K562 (cell line): ENCODE measurements at regions not wholly inside any gene's neighbourhood (a gene's known extent, or its start where the extent isn't known, plus 50 kb on each side); places are given as distances from the start of the nearest gene placed in this dataset.

Experiments used
- ATAC-seq: fragments of 200-7000 bp; cut with Tn5 transposase; 3 replicates; pipeline ENCODE4 v1.9.1; 2020; ENCODE audit warnings: moderate library complexity
- BruUV-seq: library from RNA; stranded (reverse); fragments of 400-500 nt; replicated peaks from 2 replicates; lab custom pipeline; 2021; lab: Mats Ljungman, UMichigan
- CTCF ChIA-PET: fragments of 300-600 bp; formaldehyde crosslinking; extraction: SDS; loops from one replicate; lab custom pipeline; 2021; ENCODE audit warnings: low intra/inter-chr PET ratio; lab: Yijun Ruan, JAX
- POLR2A ChIA-PET: fragments of 300-600, 350-650 bp; sonication (Branson Sonifier 250); formaldehyde crosslinking; extraction: SDS; loops from one replicate; lab custom pipeline; 2021; ENCODE audit warnings: antibody characterized with exemption, inconsistent platforms; lab: Yijun Ruan, JAX
- DNase-seq, 4 experiments: peaks; one replicate each; pipeline versions ENCODE4 v3.0.0 to v3.0.0-alpha.2; 2011 to 2018; ENCODE audit warnings: low spot score in 3 of 4, mixed read lengths in 3 of 4; ENCODE audit errors: extremely low read depth in 1 of 4
- FAIRE-seq: peaks from 2 replicates; lab custom pipeline; 2011; peaks lifted over from hg19 to GRCh38; lab: Jason Lieb, UNC
- H2AFZ ChIP-seq: 2 replicates; pipeline ENCODE4 v1.6.0; 2011; ENCODE audit warnings: low read depth, low read length, control low read depth, inconsistent platforms
- H3K27ac ChIP-seq: fragments of 200-600 bp; 3 replicates; pipeline ENCODE4 v1.8.0; 2011; ENCODE audit warnings: low read depth, mild to moderate bottlenecking, control low read depth, inconsistent platforms, low read length, moderate library complexity, mixed read lengths; ENCODE audit errors: extremely low read depth
- H3K27me3 ChIP-seq, 2 experiments: fragments of 300-600 bp in 1 of 2; 2 replicates in 1 of 2; 3 replicates in 1 of 2; pipeline versions ENCODE4 v1.6.0 to v1.8.0; 2011; ENCODE audit warnings: inconsistent platforms in 2 of 2, low read length in 2 of 2, mild to moderate bottlenecking in 1 of 2, mixed read lengths in 1 of 2, moderate library complexity in 1 of 2; ENCODE audit not compliant: control insufficient read depth in 2 of 2, insufficient read depth in 2 of 2
- H3K36me3 ChIP-seq: fragments of 300-600 bp; 3 replicates; pipeline ENCODE4 v1.8.0; 2011; ENCODE audit warnings: mild to moderate bottlenecking, low read length, inconsistent platforms; ENCODE audit not compliant: control insufficient read depth, insufficient read depth
- H3K4me1 ChIP-seq, 2 experiments: fragments of 200-600 bp in 1 of 2; replicated peaks in 1 of 2; 2 replicates in 1 of 2; 3 replicates in 1 of 2; pipeline versions ENCODE4 v1.5.1 to v1.8.0; 2011; ENCODE audit warnings: inconsistent platforms in 2 of 2, low read length in 2 of 2, mild to moderate bottlenecking in 1 of 2, mixed read lengths in 1 of 2, moderate library complexity in 1 of 2; ENCODE audit not compliant: control insufficient read depth in 2 of 2, insufficient read depth in 2 of 2
- H3K4me2 ChIP-seq: 2 replicates; pipeline ENCODE4 v1.6.1; 2011; ENCODE audit warnings: low read length, control low read depth, inconsistent platforms, mixed read lengths; ENCODE audit not compliant: insufficient read depth
- H3K4me3 ChIP-seq: fragments of 200-600 bp; sonication (generic), shearing (Covaris generic); 2 replicates; pipeline ENCODE4 v1.5.1; 2016; ENCODE audit warnings: control low read depth, inconsistent platforms
- H3K79me2 ChIP-seq: fragments of 200-600 bp; 3 replicates; pipeline ENCODE4 v1.8.0; 2011; ENCODE audit warnings: low read length, inconsistent platforms; ENCODE audit not compliant: control insufficient read depth, insufficient read depth
- H3K9ac ChIP-seq, 2 experiments: 2 replicates each; pipeline versions ENCODE4 v1.6.0 to v1.6.1; 2011; ENCODE audit warnings: low read depth in 2 of 2, low read length in 2 of 2, control low read depth in 1 of 2, inconsistent platforms in 1 of 2, mild to moderate bottlenecking in 1 of 2, mixed read lengths in 1 of 2; ENCODE audit not compliant: insufficient read depth in 1 of 2
- H3K9me1 ChIP-seq: one replicate; pipeline ENCODE4 v1.6.0; 2011; ENCODE audit warnings: inconsistent platforms, mild to moderate bottlenecking, low read length, moderate library complexity; ENCODE audit not compliant: control insufficient read depth, insufficient read depth
- H3K9me3 ChIP-seq: replicated peaks from 2 replicates; pipeline ENCODE4 v1.5.1; 2011; ENCODE audit warnings: low read depth, low read length, inconsistent platforms; ENCODE audit not compliant: control insufficient read depth, insufficient read depth
- H4K20me1 ChIP-seq: replicated peaks from 2 replicates; pipeline ENCODE4 v1.6.1; 2011; ENCODE audit warnings: low read length, inconsistent platforms, mixed read lengths; ENCODE audit not compliant: control insufficient read depth, insufficient read depth
- DACH1 ChIP-seq: fragments of 450-650 bp; IDR thresholded peaks from 2 replicates; pipeline ENCODE4 v1.6.1; 2018; ENCODE audit not compliant: partially characterized antibody
- GABPB2 ChIP-seq: fragments of 250-450 bp; sonication (Bioruptor Pico); conservative IDR thresholded peaks from 2 replicates; pipeline ENCODE4 v1.5.1; 2021; ENCODE audit warnings: mild to moderate bottlenecking
- LEF1 ChIP-seq: fragments of 450-650 bp; IDR thresholded peaks from 2 replicates; pipeline ENCODE4 v1.6.1; 2016; ENCODE audit warnings: mild to moderate bottlenecking
- MEF2A ChIP-seq: IDR thresholded peaks from 2 replicates; pipeline ENCODE4 v1.6.1; 2011; ENCODE audit warnings: low read depth, mild to moderate bottlenecking, low read length, moderate library complexity; ENCODE audit not compliant: control insufficient read depth
- YY1 ChIP-seq, 3 experiments: IDR thresholded peaks; 2 replicates each; pipeline ENCODE4 v1.6.1; 2011; ENCODE audit warnings: low read length in 2 of 3, mild to moderate bottlenecking in 2 of 3, moderate library complexity in 2 of 3, borderline replicate concordance in 1 of 3, control low read depth in 1 of 3, low read depth in 1 of 3; ENCODE audit not compliant: insufficient read depth in 3 of 3, insufficient replicate concordance in 2 of 3, control insufficient read depth in 1 of 3, insufficient read length in 1 of 3; ENCODE audit errors: extremely low read depth in 1 of 3
- ZNF408 ChIP-seq: fragments of 250-450 bp; sonication (Bioruptor Pico); IDR thresholded peaks from 2 replicates; pipeline ENCODE4 v1.4.0; 2020; ENCODE audit warnings: low read depth, mild to moderate bottlenecking, moderate library complexity
- ZZZ3 ChIP-seq: fragments of 450-650 bp; IDR thresholded peaks from 2 replicates; pipeline ENCODE4 v1.6.1; 2016; ENCODE audit warnings: antibody characterized with exemption, mild to moderate bottlenecking, moderate library complexity
- WGBS: fragments of 100-300 bp; shearing (Covaris generic); methylation state at CpG from one replicate; pipeline ENCODE4 v1.1.6; 2016; ENCODE audit warnings: low coverage, mixed read lengths; ENCODE audit not compliant: insufficient coverage; ENCODE audit errors: missing lambda C conversion rate; 5-methylcytosine and 5-hydroxymethylcytosine counted together
- in situ Hi-C: fragments of 300-500 bp; cut with MboI; formaldehyde crosslinking; loops from 4 replicates; pipeline ENCODE4 v1.15.0; 2018; ENCODE audit warnings: inconsistent platforms, mixed read lengths
- intact Hi-C: fragments of 100-400 bp; cut with micrococcal nuclease; formaldehyde crosslinking; loops from 2 replicates; pipeline ENCODE4 v1.14.2; 2022

GRCh38 chr9:90073186-90073945 lies 468.6 kb downstream of the GADD45G start:
- TF ChIP-seq YY1 (IDR thresholded peaks at IDR 0.05; ENCODE audit: borderline replicate concordance in 1 of 3, control insufficient read depth in 1 of 3, extremely low read depth in 1 of 3, insufficient read depth in 3 of 3, insufficient read length in 1 of 3, insufficient replicate concordance in 2 of 3, low read depth in 1 of 3, low read length in 2 of 3) (no peak), MEF2A (no peak), DACH1 (no peak), ZNF408 (CRISPR knock-in tag) (no peak), ZZZ3 (no peak), LEF1 (no peak), GABPB2 (CRISPR knock-in tag) (no peak)
- TF ChIP-seq, all 486 proteins: peak for 0
- no peak for ATAC-seq
- Histone ChIP-seq H2AFZ (no peak overlapping the region), H3K79me2 (no peaks in the 10 kb centered on the region), H3K4me3 (no peak overlapping the region), H3K27me3 (no peaks in the 10 kb centered on the region), H3K27ac (no peak overlapping the region), H3K9ac (no peak overlapping the region), H3K9me3 (no peaks in the 10 kb centered on the region), H3K4me1 (no peaks in the 10 kb centered on the region), H3K4me2 (no peak overlapping the region), H3K9me1 (no peaks in the 10 kb centered on the region), H4K20me1 (no peaks in the 10 kb centered on the region), H3K36me3 (no peaks in the 10 kb centered on the region)
- DNase-seq, result no peak
- intact Hi-C loops, result no loop called here
- FAIRE-seq, result no peak
- in situ Hi-C loops, result no loop called here
- no TSS peak for BruUV-seq
- ChIA-PET POLR2A (no interaction called here), CTCF (no interaction called here)
- 6% methylated on average over 2 of the region's 3 CpGs for WGBS
